HepG2 (cell line): ENCODE measurements at regions not wholly inside any gene's neighbourhood (a gene's known extent, or its start where the extent isn't known, plus 50 kb on each side); places are given as distances from the start of the nearest gene placed in this dataset.

Source experiments
- ATAC-seq: fragments of 200-7000 bp; cut with Tn5 transposase; 3 replicates; pipeline ENCODE4 v1.9.1; 2020; ENCODE audit warnings: mild to moderate bottlenecking, moderate library complexity
- BruUV-seq: library from RNA; stranded (reverse); fragments of 400-500 nt; replicated peaks from 2 replicates; lab custom pipeline; 2021; lab: Mats Ljungman, UMichigan
- CTCF ChIA-PET: fragments of 300-600 bp; formaldehyde crosslinking; extraction: SDS; loops from one replicate; lab custom pipeline; 2021; ENCODE audit warnings: low total read pairs, inconsistent platforms, low intra/inter-chr PET ratio; lab: Yijun Ruan, JAX
- POLR2A ChIA-PET: fragments of 350-600 bp; sonication (Branson Sonifier 250); formaldehyde crosslinking; loops from one replicate; lab custom pipeline; 2020; ENCODE audit warnings: antibody characterized with exemption, inconsistent platforms; lab: Yijun Ruan, JAX
- DNase-seq: peaks from one replicate; pipeline ENCODE4 v3.0.0-alpha.2; 2015; ENCODE audit warnings: low spot score
- FAIRE-seq: peaks from 3 replicates; lab custom pipeline; 2011; peaks lifted over from hg19 to GRCh38; lab: Jason Lieb, UNC
- H2AFZ ChIP-seq: one replicate; pipeline ENCODE4 v1.6.1; 2011; ENCODE audit warnings: low read length, inconsistent platforms
- H3K27ac ChIP-seq: fragments of 300-600 bp; 3 replicates; pipeline ENCODE4 v1.8.0; 2011; ENCODE audit warnings: mixed run types, mild to moderate bottlenecking, mixed read lengths, low read length, inconsistent platforms; ENCODE audit not compliant: insufficient read depth; ENCODE audit errors: extremely low read length
- H3K27me3 ChIP-seq, 2 experiments: fragments of 200-600 bp in 1 of 2; 2 replicates in 1 of 2; 3 replicates in 1 of 2; pipeline versions ENCODE4 v1.6.0 to v1.8.0; 2011; ENCODE audit warnings: low read length in 2 of 2, mild to moderate bottlenecking in 2 of 2, moderate library complexity in 2 of 2, inconsistent platforms in 1 of 2; ENCODE audit not compliant: insufficient read depth in 2 of 2, control insufficient read depth in 1 of 2
- H3K36me3 ChIP-seq, 2 experiments: fragments of 200-600 bp in 1 of 2; replicated peaks in 1 of 2; 2 replicates in 1 of 2; 3 replicates in 1 of 2; pipeline versions ENCODE4 v1.5.1 to v1.8.0; 2011; ENCODE audit warnings: low read length in 2 of 2, inconsistent platforms in 1 of 2; ENCODE audit not compliant: insufficient read depth in 2 of 2, control insufficient read depth in 1 of 2
- H3K4me1 ChIP-seq: 2 replicates; pipeline ENCODE4 v1.5.1; 2012; ENCODE audit warnings: low read length, inconsistent platforms; ENCODE audit not compliant: insufficient read depth
- H3K4me2 ChIP-seq: 2 replicates; pipeline ENCODE4 v1.6.0; 2011; ENCODE audit warnings: low read depth, low read length, inconsistent platforms
- H3K4me3 ChIP-seq, 3 experiments: fragments of 200-600 bp in 1 of 3; sonication (generic), shearing (Covaris generic) in 1 of 3; replicated peaks in 1 of 3; 2 replicates each; pipeline ENCODE4 v1.5.1; 2011 to 2016; ENCODE audit warnings: low read length in 3 of 3, inconsistent platforms in 2 of 3, low read depth in 2 of 3, mild to moderate bottlenecking in 2 of 3, control low read depth in 1 of 3, mixed read lengths in 1 of 3; ENCODE audit not compliant: insufficient read depth in 1 of 3
- H3K79me2 ChIP-seq: one replicate; pipeline ENCODE4 v1.6.1; 2011; ENCODE audit warnings: low read length, inconsistent platforms; ENCODE audit not compliant: insufficient read depth
- H3K9ac ChIP-seq: 2 replicates; pipeline ENCODE4 v1.6.0; 2011; ENCODE audit warnings: mild to moderate bottlenecking, low read depth, low read length, inconsistent platforms; ENCODE audit not compliant: insufficient read depth
- H3K9me3 ChIP-seq: 2 replicates; pipeline ENCODE4 v1.5.1; 2012; ENCODE audit warnings: mild to moderate bottlenecking, low read length
- H4K20me1 ChIP-seq: 2 replicates; pipeline ENCODE4 v1.6.0; 2011; ENCODE audit warnings: inconsistent platforms, mild to moderate bottlenecking, low read length, moderate library complexity; ENCODE audit not compliant: insufficient read depth
- ARNTL ChIP-seq: sonication (generic); formaldehyde crosslinking; IDR thresholded peaks from 2 replicates; pipeline ENCODE4 v1.4.0; 2020; ENCODE audit warnings: mild to moderate bottlenecking, missing genetic modification reagents
- DR1 ChIP-seq: sonication (generic); formaldehyde crosslinking; IDR thresholded peaks from 2 replicates; pipeline ENCODE4 v1.8.0; 2021; ENCODE audit warnings: mild to moderate bottlenecking, missing genetic modification reagents, inconsistent platforms
- FOXJ3 ChIP-seq: sonication (generic); formaldehyde crosslinking; IDR thresholded peaks from 2 replicates; pipeline ENCODE4 v1.4.0; 2020; ENCODE audit warnings: missing genetic modification reagents, mild to moderate bottlenecking, borderline replicate concordance
- GMEB2 ChIP-seq: IDR thresholded peaks from 2 replicates; pipeline ENCODE4 v1.6.1; 2016; ENCODE audit warnings: missing biosample characterization, missing genetic modification reagents, low read depth
- GPN1 ChIP-seq: sonication (generic); formaldehyde crosslinking; IDR thresholded peaks from 2 replicates; pipeline ENCODE4 v1.5.1; 2020; ENCODE audit warnings: missing genetic modification reagents, borderline replicate concordance
- GZF1 ChIP-seq: sonication (generic); formaldehyde crosslinking; IDR thresholded peaks from 2 replicates; pipeline ENCODE4 v1.5.1; 2020; ENCODE audit warnings: mild to moderate bottlenecking, missing genetic modification reagents
- HDAC6 ChIP-seq: fragments of 200-600 bp; sonication (generic); IDR thresholded peaks from 2 replicates; pipeline ENCODE4 v1.7.0; 2017; ENCODE audit warnings: mild to moderate bottlenecking, antibody characterized with exemption, low read length, low read depth
- HHEX ChIP-seq: IDR thresholded peaks from 2 replicates; pipeline ENCODE4 v1.6.1; 2016; ENCODE audit warnings: control low read depth
- IKZF1 ChIP-seq: fragments of 450-650 bp; IDR thresholded peaks from 2 replicates; pipeline ENCODE4 v1.7.1; 2016
- MZF1 ChIP-seq: sonication (generic); formaldehyde crosslinking; IDR thresholded peaks from 2 replicates; pipeline ENCODE4 v1.8.1; 2023; ENCODE audit warnings: mild to moderate bottlenecking, missing genetic modification reagents, borderline replicate concordance
- NR2F2 ChIP-seq: IDR thresholded peaks from 2 replicates; pipeline ENCODE4 v1.6.1; 2012; ENCODE audit warnings: low read depth, inconsistent platforms, borderline replicate concordance
- RFX3 ChIP-seq: IDR thresholded peaks from 2 replicates; pipeline ENCODE4 v1.6.1; 2016; ENCODE audit warnings: missing biosample characterization, missing genetic modification reagents
- SP5 ChIP-seq: IDR thresholded peaks from 2 replicates; pipeline ENCODE4 v1.6.1; 2016; ENCODE audit warnings: low read depth, borderline replicate concordance
- ZNF326 ChIP-seq: sonication (generic); formaldehyde crosslinking; IDR thresholded peaks from 2 replicates; pipeline ENCODE4 v1.4.0; 2020; ENCODE audit warnings: missing genetic modification reagents, borderline replicate concordance
- ZNF644 ChIP-seq: IDR thresholded peaks from 2 replicates; pipeline ENCODE4 v1.6.1; 2016; ENCODE audit warnings: low read depth
- ZNF713 ChIP-seq: sonication (generic); formaldehyde crosslinking; IDR thresholded peaks from 2 replicates; pipeline ENCODE4 v1.4.0; 2020; ENCODE audit warnings: mild to moderate bottlenecking, missing genetic modification reagents
- WGBS: methylation state at CpG from one replicate; pipeline ENCODE4 v1.1.6; 2017; ENCODE audit warnings: low lambda C conversion rate; 5-methylcytosine and 5-hydroxymethylcytosine counted together
- in situ Hi-C: cut with HindIII; loops from 2 replicates; pipeline ENCODE4 v1.10.0; 2017; ENCODE audit warnings: low pct_unique_long_range_greater_than_20kb; ENCODE audit not compliant: extremely low pct_ligation_motif_present
- intact Hi-C: fragments of 100-400 bp; cut with micrococcal nuclease; formaldehyde crosslinking; loops from one replicate; pipeline ENCODE4 v1.10.0; 2022; ENCODE audit not compliant: unreplicated experiment

- Histone ChIP-seq H3K4me2 (no peak overlapping the region), H3K27me3 (no peaks in the 10 kb centered on the region), H3K4me1 (peaks cover 5% of the 10 kb centered on the region), H3K27ac (no peak overlapping the region), H4K20me1 (no peaks in the 10 kb centered on the region), H3K79me2 (no peaks in the 10 kb centered on the region), H3K9me3 (no peaks in the 10 kb centered on the region), H3K36me3 (no peaks in the 10 kb centered on the region), H3K4me3 (no peak overlapping the region), H2AFZ (no peak overlapping the region), H3K9ac (no peak overlapping the region)
- DNase-seq (no peak), FAIRE-seq (no peak), ATAC-seq (no peak)
- no TSS peak for BruUV-seq
- no peak for TF ChIP-seq HHEX (CRISPR knock-in tag)
- TF ChIP-seq RFX3 = no peak
- TF ChIP-seq HDAC6 = no peak
- TF ChIP-seq GZF1 = no peak
- no peak for TF ChIP-seq MZF1 (CRISPR knock-in tag)
- no peak for TF ChIP-seq IKZF1
- no peak for TF ChIP-seq ARNTL (CRISPR knock-in tag)
- no peak for TF ChIP-seq NR2F2
- TF ChIP-seq SP5 = no peak
- no peak for TF ChIP-seq GMEB2 (CRISPR knock-in tag)
- TF ChIP-seq DR1 (CRISPR knock-in tag) = no peak
- TF ChIP-seq GPN1 = no peak
- no peak for TF ChIP-seq ZNF326 (CRISPR knock-in tag)
- no peak for TF ChIP-seq ZNF644 (CRISPR knock-in tag)
- no peak for TF ChIP-seq FOXJ3
- TF ChIP-seq ZNF713 = no peak
- POLR2A ChIA-PET = no interaction called here
- intact Hi-C loops (no loop called here), in situ Hi-C loops (no loop called here)
- 2% methylated on average over 3 of the region's 3 CpGs for WGBS
- CTCF ChIA-PET = no interaction called here
Measured at GRCh38 chr6:132972971-132973370, 158.6 kb downstream of the RPS12 start.
